ENCODE measurements at regions not wholly inside any gene's neighbourhood (a gene's known extent, or its start where the extent isn't known, plus 50 kb on each side); places are given as distances from the start of the nearest gene placed in this dataset.

GRCh38 chr6:108751282-108751681 lies 96.9 kb upstream of the ARMC2 start:
- Histone ChIP-seq H3K27ac (no peak overlapping the region), H3K27me3 (no peaks in the 10 kb centered on the region), H3K4me3 (no peak overlapping the region), H3K9me3 (no peaks in the 10 kb centered on the region), H3K36me3 (no peaks in the 10 kb centered on the region), H3K4me1 (peaks cover 5 to 23% (median 12%) of the 10 kb centered on the region in 4 donors)
- TF ChIP-seq POLR2AphosphoS5 (IDR thresholded peaks at IDR 0.05) (no peak), CTCF (IDR thresholded peaks at IDR 0.05) (no peak), EP300 (IDR thresholded peaks at IDR 0.05) (no peak), POLR2A (IDR thresholded peaks at IDR 0.05) (no peak)
- intact Hi-C loops (cut with DNase I; ENCODE audit: low total_unique reads) = no loop called here
- 92 to 96% (median 94%) methylated on average over 5 of the region's 5 CpGs for WGBS, 5 donors
- peak in 1 of 2 donors; percentile 19 for DNase-seq

GRCh38 chr6:108751851-108752732 lies 96.1 kb upstream of the ARMC2 start:
- no peak overlapping the region for H3K4me3 ChIP-seq
- 64 to 75% (median 68%) methylated on average over 5 of the region's 5 CpGs for WGBS, 5 donors

GRCh38 chr6:108752733-108753590 lies 95.3 kb upstream of the ARMC2 start:
- Histone ChIP-seq H3K4me3 (no peak overlapping the region), H3K27me3 (no peaks in the 10 kb centered on the region), H3K27ac (no peak overlapping the region), H3K36me3 (no peaks in the 10 kb centered on the region), H3K4me1 (peaks cover 5 to 23% (median 12%) of the 10 kb centered on the region in 4 donors), H3K9me3 (no peaks in the 10 kb centered on the region)
- DNase-seq = no peak
- TF ChIP-seq POLR2A (IDR thresholded peaks at IDR 0.05) = no peak
- no peak for TF ChIP-seq POLR2AphosphoS5 (IDR thresholded peaks at IDR 0.05)
- 46 to 63% (median 50%) methylated on average over 9 of the region's 9 CpGs for WGBS, 5 donors
- intact Hi-C loops (cut with DNase I; ENCODE audit: low total_unique reads) = no loop called here

More at GRCh38 chr6:108751851-108752732, 96.1 kb upstream of the ARMC2 start:
- Histone ChIP-seq H3K4me1 (peaks cover 5 to 23% (median 12%) of the 10 kb centered on the region in 4 donors), H3K27me3 (no peaks in the 10 kb centered on the region), H3K27ac (no peak overlapping the region), H3K9me3 (no peaks in the 10 kb centered on the region), H3K36me3 (no peaks in the 10 kb centered on the region)
- intact Hi-C loops (cut with DNase I; ENCODE audit: low total_unique reads) = no loop called here
- DNase-seq = no peak
- TF ChIP-seq POLR2AphosphoS5 (IDR thresholded peaks at IDR 0.05) = no peak
- no peak for TF ChIP-seq POLR2A (IDR thresholded peaks at IDR 0.05)
- no peak for TF ChIP-seq CTCF (IDR thresholded peaks at IDR 0.05)
- no peak for TF ChIP-seq EP300 (IDR thresholded peaks at IDR 0.05)

GRCh38 chr6:108755257-108756240 lies 92.7 kb upstream of the ARMC2 start:
- intact Hi-C loops (cut with DNase I; ENCODE audit: low total_unique reads) = no loop called here
- no peaks in the 10 kb centered on the region for H3K27me3 ChIP-seq
- no peak for DNase-seq
- H3K36me3 ChIP-seq = no peaks in the 10 kb centered on the region
- 56 to 68% (median 65%) methylated on average over 3 of the region's 3 CpGs for WGBS, 5 donors
- peak overlapping the region in 2 of 5 donors; percentile 2 to 30 for H3K27ac ChIP-seq
- H3K4me3 ChIP-seq = no peak overlapping the region
- peaks cover 5 to 23% (median 12%) of the 10 kb centered on the region in 4 donors for H3K4me1 ChIP-seq
- H3K9me3 ChIP-seq = no peaks in the 10 kb centered on the region
- TF ChIP-seq POLR2AphosphoS5 (IDR thresholded peaks at IDR 0.05) (no peak), EP300 (IDR thresholded peaks at IDR 0.05) (no peak), POLR2A (IDR thresholded peaks at IDR 0.05) (no peak), CTCF (IDR thresholded peaks at IDR 0.05) (no peak)

All from stomach (tissue), 8 donors.